Islet precursor cell (in vitro differentiated cells): ENCODE measurements at regions not wholly inside any gene's neighbourhood (a gene's known extent, or its start where the extent isn't known, plus 50 kb on each side); places are given as distances from the start of the nearest gene placed in this dataset.
A peak's percentile ranks its signal among the peaks of the same experiment; 100 is the strongest.
"Not testable (repeated sequence)": the region's sequence is repeated elsewhere in the genome, so short reads cannot be mapped to it uniquely, and the experiment has no call there.

Source experiments
- DNase-seq: peaks from one replicate; pipeline ENCODE4 v3.0.0-alpha.2; 2018

DNA sequence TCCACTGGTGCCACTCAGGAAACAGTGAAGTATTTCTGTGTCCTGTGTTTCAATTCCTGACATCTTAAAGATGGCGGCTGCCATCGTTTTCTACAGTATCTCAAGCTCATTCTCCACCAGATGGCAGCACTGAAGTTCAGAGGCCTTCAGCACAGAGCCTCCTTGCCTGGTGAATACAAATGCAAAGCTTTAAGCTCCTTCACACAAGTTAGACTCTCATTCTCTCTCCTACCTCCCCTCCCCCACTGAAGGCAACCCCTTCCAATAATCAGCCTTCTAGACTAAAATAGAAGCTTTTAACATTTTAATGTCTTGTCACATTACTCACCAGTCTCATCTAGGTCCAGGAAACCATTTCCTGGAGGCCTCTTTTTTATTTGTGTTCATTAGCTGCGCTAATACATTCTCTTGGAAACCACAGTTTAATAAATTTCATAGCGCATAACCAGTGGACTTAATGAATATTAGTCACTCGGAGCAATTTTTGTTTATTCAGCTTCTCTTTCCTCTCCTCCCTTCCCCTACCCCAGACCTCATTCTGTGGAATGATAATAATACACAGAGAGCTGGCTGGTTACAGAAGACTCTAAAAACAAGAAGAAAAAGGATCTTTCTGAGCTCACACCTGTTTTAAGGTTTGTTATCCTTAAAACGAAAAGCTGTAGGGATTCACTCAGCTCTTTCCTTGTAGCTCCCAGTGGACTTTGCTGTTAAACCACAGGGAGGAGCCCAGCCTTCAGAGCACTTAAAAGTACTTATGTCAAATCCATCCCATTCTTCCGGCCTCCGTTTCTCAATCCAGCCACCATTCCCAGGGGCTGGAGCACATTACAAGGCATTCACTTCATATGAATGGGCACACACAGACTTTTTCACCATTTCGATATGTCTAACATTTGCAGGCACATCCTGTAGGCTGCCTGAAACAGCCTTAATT, 384.9 kb downstream of the HLX start:
- peak; percentile 78 for DNase-seq

DNA sequence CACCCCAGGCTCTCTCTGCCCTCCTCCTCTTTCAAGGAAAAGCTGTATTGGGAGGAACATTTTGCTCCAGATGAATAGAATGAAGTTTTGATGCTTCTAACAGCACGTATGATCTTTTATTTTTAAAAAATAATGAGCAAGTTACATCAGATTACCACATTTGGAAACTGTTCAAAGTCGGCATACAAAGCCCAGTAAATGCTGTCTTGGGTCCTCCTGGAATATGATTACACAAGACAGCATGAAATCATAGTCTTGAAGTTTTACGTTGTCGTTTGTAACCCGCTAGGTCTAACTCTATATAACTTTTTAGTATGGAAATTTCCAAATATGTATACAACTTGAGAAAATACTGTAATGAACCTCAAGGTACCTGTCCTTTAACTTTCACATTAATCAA, 385.6 kb downstream of the HLX start:
- no peak for DNase-seq

DNA sequence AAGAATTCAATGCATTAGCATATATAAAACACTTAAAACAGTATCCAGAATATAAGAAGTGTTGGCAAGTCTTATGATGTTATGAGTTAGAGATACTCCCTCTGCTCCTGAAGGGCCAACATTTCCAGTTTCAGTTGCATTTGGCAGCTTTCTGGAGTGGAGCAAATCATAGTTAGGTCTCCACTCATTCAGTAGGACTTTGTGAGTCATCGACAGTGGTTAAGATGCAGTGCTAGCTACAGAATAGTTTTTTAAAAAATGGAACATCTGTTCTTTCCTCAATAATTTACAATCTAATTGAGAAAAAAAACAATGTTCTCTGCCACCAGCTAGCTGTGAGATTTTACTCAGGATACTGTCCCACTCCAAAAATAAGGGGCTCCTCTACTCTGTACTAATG, 389.1 kb downstream of the HLX start:
- no peak for DNase-seq

DNA sequence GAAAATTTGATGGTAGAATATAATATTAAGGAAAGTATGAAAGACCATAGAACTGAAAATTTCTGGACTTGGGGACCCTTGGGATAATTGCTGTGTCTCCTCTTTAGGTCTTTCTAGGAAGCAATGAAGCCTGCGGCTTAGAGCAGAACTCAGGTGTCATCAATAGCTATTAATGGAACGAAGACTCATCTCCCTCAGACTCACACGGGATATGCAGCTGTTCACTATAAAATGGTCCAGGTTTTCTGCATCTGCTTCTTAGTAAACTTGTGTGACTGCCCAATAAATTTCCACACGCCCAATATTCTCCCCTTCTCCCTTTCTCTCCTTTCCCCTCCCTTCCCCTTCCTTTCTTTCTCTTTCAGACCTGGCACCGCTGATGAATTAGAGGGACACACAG, 392.5 kb downstream of the HLX start:
- no peak for DNase-seq

DNA sequence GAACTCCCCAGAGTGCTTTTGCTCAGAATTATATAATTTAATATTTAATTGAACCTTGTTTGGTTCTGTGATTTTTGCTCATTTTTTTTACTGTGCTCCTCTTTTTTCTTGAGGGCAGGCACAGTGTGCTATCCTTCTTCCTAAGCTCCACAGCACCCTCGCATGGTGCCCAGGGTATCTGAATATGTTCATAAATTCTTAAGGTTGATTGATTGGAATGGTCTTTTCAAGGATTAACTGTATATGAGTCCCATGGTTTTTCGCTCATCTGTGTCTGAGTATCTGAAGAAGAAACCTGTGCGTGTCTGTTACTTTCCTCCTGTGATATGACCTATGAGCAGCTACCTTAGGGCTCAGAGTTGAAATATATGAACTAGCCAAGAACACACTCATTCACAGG, 393.7 kb downstream of the HLX start:
- no peak for DNase-seq

- DNase-seq, result no peak
Observed at GRCh38 chr1:221274373-221274772, 395.1 kb downstream of the HLX start.

- no peak for DNase-seq
Observed at GRCh38 chr1:221276896-221277409, 397.7 kb downstream of the HLX start.

GRCh38 chr1:221279146-221279545, 399.9 kb downstream of the HLX start:
- DNase-seq, result no peak

GRCh38 chr1:221283532-221283931, 404.3 kb downstream of the HLX start:
- no peak for DNase-seq

GRCh38 chr1:221284028-221284427, 404.8 kb downstream of the HLX start:
- no peak for DNase-seq

DNA sequence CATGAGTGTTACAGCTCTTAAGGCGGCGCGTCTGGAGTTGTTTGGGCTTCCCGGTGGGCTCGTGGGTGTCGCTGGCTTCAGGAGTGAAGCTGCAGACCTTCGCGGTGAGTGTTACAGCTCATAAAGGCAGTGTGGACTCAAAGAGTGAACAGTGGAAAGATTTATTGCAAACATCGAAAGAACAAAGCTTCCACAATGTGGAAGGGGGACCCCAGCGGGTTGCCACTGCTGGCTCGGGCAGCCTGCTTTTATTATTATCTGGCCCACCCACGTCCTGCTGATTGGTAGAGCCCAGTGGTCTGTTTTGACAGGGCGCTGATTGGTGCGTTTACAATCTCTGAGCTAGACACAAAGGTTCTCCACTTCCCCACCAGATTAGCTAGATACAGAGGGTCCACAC, 405.7 kb downstream of the HLX start:
- not testable (repeated sequence) for DNase-seq

- DNase-seq, result not testable (repeated sequence)
Observed at GRCh38 chr1:221285458-221286210, 406.4 kb downstream of the HLX start.

DNA sequence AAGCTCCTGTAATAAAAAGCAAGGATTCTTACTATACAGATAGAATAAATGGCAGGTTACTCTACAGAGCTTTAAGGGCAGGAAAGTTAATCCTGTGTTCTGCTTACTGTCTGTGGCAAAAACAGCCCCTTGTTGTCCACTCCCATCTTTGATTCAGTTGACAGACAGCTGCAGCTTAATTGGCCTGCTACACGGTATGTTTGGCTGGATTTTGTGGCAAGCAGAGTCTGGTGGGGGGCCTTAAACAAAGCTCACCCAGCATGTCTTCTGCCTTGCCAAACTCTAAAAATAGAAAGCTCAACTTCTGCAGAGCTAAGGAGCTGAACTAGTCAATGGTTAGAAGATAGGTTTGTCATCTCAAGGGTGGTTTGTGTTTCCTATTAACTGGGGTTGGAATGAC, 407.2 kb downstream of the HLX start:
- DNase-seq, result no peak

- no peak for DNase-seq
Observed at GRCh38 chr1:221289103-221289502, 409.9 kb downstream of the HLX start.

GRCh38 chr1:221290669-221291068, 411.4 kb downstream of the HLX start:
- no peak for DNase-seq

DNA sequence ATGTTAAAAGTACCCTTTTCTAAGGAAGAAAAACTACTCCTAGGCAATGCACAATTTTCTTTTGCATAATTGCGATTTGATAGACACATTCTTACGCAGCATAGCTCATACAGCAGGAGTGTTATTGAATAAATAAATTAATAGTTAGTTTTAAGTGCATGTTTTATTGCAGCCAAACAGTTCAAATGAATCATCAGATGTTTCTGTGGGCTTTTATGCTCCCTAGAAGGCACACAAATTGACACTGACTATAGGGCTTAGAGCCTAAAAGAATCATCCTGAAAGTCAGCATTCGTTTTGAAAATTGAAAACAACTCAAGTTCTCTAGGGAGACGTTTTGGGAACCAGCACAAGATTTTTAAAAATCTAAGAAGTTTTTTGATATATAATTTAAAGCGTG, 411.9 kb downstream of the HLX start:
- DNase-seq, result no peak

DNA sequence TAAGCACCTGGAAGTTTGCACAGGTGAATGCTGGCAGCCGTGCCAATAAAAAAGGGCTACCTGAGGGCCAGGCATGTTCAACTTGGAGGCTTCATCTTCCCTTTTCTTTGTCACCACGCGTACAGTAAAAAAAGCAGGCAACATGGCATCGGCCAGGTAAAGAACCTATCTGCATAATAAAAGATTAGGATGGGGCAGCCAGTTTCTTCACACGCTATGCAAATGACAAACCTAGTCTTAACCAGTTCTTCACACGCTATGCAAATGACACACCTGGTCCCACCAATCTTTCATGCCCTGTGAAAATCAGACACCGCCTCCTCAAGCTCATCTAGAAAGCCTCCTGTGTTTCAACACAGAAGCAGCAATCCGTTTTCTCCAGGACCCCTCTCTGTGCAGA, 413.4 kb downstream of the HLX start:
- no peak for DNase-seq

DNA sequence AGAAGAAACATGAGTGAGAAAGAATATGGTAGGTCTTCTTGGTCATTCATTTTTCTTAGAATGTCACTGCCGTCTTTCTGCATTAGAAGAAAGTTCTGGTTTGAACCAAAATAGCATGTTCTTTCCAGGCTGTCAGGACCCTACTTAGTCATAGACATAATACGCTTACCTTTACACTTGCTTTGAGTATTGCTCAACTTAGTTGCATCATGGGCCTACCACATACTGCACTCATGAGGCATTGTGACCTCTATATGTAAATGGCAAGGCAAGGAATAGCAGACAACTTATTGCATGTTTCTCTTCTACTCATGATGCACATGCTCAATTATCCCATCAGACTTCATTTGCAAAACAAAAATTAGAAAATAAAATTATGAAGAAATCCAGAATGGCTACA, 415.0 kb downstream of the HLX start:
- DNase-seq, result no peak

DNA sequence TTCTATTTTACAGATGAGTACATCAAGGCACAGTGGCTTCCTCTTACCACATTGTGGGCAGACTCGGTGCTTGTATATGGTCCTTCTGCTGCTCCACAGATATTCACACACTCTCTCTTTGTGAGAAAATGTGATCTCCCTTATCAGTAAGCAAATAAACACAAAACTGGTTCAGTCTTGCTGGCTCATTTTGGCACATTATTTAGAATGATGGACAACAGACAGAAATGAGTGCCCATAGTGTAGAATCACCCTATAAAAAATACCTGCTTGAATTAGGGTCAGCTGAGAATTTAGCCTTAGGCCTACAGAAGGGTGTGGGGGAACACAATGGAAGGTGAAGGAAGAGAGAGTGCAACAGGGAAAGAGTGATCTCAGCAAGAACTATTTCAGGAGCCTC, 423.1 kb downstream of the HLX start:
- no peak for DNase-seq

- no peak for DNase-seq
Observed at GRCh38 chr1:221302810-221303209, 423.6 kb downstream of the HLX start.

GRCh38 chr1:221303623-221304022, 424.4 kb downstream of the HLX start:
- DNase-seq, result no peak

DNA sequence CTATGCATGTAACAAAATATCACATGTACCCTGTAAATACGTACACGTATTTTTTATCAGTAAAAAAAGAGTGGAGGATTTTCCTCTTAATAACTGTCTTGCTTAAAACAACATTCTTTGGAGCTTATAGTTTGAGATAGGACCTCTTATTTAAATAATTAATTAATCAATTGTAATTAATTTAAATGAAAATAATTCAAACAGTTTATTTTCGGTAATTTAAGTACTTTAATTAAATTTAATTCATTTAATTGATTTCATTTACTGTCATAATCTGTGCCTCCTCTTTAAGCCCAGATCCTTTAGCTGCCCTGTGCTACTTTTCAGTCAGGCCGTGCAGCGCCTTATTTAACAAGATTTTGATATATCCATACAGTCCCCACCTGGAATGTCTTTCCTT, 427.0 kb downstream of the HLX start:
- DNase-seq, result no peak

DNA sequence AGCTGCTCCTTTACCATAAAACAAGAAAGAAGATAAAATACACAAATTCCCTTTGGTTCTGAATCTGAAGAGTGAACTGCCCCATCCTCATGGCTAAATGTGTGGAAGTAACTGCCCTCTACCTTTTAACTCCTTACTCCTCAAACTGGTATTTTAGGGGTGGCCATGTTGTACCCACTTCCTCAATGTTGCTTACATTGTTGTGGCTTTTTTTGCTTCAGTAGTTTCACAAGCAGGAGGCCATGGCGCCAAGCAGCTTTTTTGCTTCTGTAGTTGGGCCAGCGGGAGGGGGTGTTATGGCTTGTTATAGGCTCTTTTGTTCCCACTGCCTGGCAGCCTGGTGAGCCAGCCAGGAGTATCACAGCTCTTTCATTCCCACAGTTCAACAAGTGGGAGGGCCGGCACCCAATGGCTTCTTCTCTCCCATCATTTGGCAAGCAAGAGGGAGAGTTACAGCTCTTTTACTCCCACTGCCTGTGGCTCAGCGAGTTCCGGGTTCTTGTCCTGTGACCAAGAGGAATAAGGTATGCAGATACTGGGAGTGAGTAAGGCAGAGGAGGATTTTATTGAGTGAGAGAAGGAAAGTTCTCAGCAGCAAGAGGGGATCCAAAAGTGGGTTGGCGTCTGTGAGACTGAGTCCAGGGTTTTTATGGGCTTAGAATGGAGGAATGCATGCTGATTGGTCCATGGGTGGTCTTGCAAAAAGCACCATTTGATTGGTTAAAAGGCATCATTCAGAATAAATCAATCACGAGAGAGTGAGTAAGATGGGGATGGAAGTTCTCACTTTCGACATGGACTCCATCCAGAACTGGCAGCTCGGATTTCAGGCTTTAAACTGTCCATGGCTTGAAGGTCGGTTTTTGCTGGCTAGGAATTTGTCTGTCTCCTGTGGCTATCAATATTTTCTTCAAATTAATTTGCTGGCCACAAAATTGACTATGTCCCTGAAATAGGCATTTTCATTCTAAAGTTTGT, 429.6 kb downstream of the HLX start:
- DNase-seq, result peak; percentile 82
